ES-I3 (cell line): ENCODE measurements at regions not wholly inside any gene's neighbourhood (a gene's known extent, or its start where the extent isn't known, plus 50 kb on each side); places are given as distances from the start of the nearest gene placed in this dataset.

Experiments
- H3K36me3 ChIP-seq: 2 replicates; pipeline ENCODE4 v1.6.1; 2013; ENCODE audit warnings: mild to moderate bottlenecking, low read length, control low read depth, moderate library complexity; ENCODE audit not compliant: insufficient read depth
- H3K4me1 ChIP-seq: 2 replicates; pipeline ENCODE4 v1.6.1; 2013; ENCODE audit warnings: mild to moderate bottlenecking, control low read depth, low read length; ENCODE audit not compliant: insufficient read depth
- H3K9ac ChIP-seq: 2 replicates; pipeline ENCODE4 v1.6.1; 2013; ENCODE audit warnings: low read depth, mild to moderate bottlenecking, low read length, moderate library complexity
- H3K9me3 ChIP-seq: 2 replicates; pipeline ENCODE4 v1.6.1; 2013; ENCODE audit warnings: mild to moderate bottlenecking, low read length, moderate library complexity; ENCODE audit not compliant: control insufficient read depth, insufficient read depth

GRCh38 chr9:126049088-126049487 lies 277.5 kb upstream of the MVB12B start:
- Histone ChIP-seq H3K4me1 (no peaks in the 10 kb centered on the region), H3K9ac (no peak overlapping the region), H3K36me3 (no peaks in the 10 kb centered on the region), H3K9me3 (no peaks in the 10 kb centered on the region; the same call in 1 of the 2 replicates)

DNA sequence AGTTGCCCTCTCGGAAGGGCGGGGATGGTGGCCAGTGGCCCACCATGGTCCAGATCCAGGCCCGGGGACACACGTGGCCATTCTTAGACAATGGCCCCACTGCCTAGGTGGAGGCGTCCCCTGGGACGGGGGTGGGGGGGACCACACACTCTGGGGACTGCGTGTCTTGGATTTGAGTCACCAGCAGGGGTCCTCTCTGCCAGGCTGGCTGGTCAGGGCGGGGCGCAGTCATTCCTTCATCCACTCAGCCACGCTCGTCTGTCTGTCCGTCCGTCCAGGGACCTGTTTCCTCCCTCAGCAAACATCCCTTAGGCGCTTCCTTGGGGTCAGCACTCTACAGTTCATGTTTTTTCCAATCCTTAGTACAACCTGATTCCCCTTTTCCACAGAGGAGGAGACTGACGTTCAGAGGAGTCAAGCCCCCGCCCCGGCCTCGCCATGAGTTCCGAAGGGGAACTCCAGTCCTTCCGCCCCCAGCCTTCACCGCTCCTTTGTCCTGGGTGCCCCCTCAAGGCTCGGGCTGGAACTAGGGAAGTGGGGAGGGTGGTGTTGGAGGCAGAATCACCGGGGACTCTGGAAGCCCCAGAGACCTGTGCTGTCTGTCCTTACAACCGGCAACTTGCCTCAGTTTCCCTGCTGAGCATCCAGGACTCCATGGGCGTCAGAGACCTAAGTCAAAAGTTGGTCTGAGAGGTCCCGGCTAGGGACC lies 276.6 kb upstream of the MVB12B start:
- Histone ChIP-seq H3K9me3 (no peaks in the 10 kb centered on the region; the same call in 1 of the 2 replicates), H3K36me3 (no peaks in the 10 kb centered on the region), H3K9ac (no peak overlapping the region), H3K4me1 (no peaks in the 10 kb centered on the region)

DNA sequence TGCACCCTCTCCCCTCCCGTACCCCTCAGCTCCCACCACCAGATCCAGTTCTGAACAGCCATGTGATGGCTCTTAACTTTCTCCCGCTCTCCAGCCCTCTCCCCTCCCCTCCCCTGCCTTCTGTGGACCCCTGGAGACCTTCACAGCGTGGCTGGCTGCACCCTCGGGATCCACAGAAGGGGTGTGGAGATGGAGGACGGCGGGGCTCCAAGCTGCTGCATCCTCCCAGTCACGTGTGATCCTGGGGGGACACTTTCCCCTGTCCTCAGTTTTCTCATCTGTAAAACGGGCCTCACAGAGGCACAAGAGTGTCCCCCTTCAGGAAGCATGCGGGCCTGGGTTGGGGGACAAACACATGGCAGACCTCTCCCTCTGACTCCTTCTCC lies 276.0 kb upstream of the MVB12B start:
- no peaks in the 10 kb centered on the region for H3K36me3 ChIP-seq
- no peaks in the 10 kb centered on the region for H3K4me1 ChIP-seq
- no peak overlapping the region for H3K9ac ChIP-seq
- H3K9me3 ChIP-seq = no peaks in the 10 kb centered on the region

DNA sequence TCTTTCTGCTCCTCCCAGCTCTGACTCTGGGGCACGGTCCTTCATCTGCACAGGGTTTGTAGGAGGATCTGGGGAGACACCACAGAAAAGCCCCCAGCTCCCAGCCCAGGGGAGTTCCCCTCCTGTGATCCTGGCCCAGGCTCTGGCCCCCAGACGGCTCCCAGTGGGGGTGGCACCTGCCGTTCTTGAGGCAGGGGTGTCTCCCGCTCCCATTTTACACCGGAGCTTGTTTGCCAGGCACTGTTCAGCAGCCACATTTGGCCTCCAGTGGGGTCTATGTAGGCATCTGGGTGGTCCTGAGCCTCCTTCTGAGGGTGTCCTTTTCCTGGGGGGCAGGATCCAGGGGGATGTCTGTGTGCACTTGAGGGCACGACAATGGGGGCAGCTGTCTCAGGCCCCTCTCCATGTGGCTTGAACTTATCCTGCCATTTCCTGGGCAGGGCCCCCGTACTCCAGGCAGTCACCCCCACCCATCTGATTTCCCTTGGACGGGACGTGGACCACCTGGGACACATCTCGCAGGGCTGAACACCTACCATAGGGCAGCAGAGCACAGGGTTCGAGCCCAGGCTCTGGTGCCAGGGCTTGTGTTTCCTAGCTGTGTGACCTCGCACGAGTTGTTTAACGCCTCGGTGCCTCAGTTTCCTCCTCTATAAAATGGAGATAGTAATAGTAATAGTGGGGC lies 275.0 kb upstream of the MVB12B start:
- Histone ChIP-seq H3K4me1 (no peaks in the 10 kb centered on the region), H3K9me3 (no peaks in the 10 kb centered on the region), H3K9ac (no peak overlapping the region), H3K36me3 (no peaks in the 10 kb centered on the region)

- no peaks in the 10 kb centered on the region for H3K4me1 ChIP-seq
- no peaks in the 10 kb centered on the region for H3K36me3 ChIP-seq
- no peaks in the 10 kb centered on the region for H3K9me3 ChIP-seq
- H3K9ac ChIP-seq = no peak overlapping the region
Observed at GRCh38 chr9:126052791-126053190, 273.8 kb upstream of the MVB12B start.

DNA sequence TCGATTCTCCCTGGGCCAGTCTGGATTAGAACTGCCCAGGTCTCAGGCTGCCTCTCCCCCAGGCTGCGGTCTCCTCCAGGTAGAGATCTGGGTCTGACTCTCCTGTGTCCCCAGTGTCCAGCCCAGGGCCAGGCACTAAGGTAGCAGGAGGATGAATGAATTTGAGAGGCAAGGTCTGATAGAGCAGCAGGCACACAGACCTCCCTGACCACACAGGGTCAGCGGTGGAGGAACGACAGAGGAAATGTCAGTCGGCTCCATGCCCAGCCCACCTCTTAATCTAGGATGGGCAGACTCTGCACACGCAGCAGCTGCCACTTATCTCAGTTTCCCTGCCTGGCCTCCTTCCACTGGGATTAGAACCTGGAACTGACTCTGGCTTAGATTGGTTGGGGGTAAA lies 272.7 kb upstream of the MVB12B start:
- Histone ChIP-seq H3K36me3 (no peaks in the 10 kb centered on the region), H3K9ac (no peak overlapping the region), H3K4me1 (0 out of 2 replicates have a peak, but pooled peaks cover 4% of the 10 kb centered on the region), H3K9me3 (no peaks in the 10 kb centered on the region)

GRCh38 chr9:126055381-126055985 lies 271.1 kb upstream of the MVB12B start:
- H3K36me3 ChIP-seq = no peaks in the 10 kb centered on the region
- H3K4me1 ChIP-seq = 0 out of 2 replicates have a peak, but pooled peaks cover 4% of the 10 kb centered on the region
- H3K9me3 ChIP-seq = no peaks in the 10 kb centered on the region
- H3K9ac ChIP-seq = no peak overlapping the region

- H3K36me3 ChIP-seq = no peaks in the 10 kb centered on the region
- H3K4me1 ChIP-seq = 0 out of 2 replicates have a peak, but pooled peaks cover 4% of the 10 kb centered on the region
- no peak overlapping the region for H3K9ac ChIP-seq
- no peaks in the 10 kb centered on the region for H3K9me3 ChIP-seq
Observed at GRCh38 chr9:126056312-126057021, 270.2 kb upstream of the MVB12B start.

DNA sequence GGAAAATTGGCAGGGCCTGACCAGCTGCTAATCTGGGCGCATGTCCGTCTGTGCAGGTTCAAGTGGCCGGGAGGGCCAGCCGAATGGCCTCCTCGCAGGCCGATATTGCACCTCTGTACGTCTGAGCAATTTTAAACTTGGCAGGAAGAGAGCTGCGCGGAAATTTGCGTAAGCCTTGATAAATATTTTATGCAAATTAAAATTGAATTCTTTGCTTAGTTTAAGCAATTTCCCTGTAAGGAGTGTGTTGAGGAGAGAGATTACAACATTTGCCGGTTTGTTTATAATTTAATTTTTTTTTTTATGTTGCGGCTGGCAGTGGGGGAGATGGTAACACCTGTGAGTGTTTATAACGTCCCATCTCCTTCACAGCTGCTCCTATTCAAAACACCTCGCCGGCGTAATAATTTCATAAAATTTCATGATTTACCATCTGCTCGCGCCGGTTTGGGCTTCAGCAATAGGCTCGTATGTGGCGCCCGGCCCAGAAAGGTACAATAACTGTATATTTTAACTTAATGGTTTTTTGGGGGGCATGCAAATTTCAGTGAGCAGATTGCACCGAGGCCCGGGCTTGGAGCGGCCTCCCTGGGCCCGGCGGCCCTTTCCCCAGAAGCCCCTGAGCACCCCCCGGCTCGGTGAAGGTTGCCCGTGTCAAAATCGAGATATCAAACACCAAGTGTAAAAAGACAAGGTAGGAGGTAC lies 269.4 kb upstream of the MVB12B start:
- Histone ChIP-seq H3K9me3 (no peaks in the 10 kb centered on the region), H3K4me1 (0 out of 2 replicates have a peak, but pooled peaks cover 4% of the 10 kb centered on the region), H3K9ac (no peak overlapping the region), H3K36me3 (no peaks in the 10 kb centered on the region)

DNA sequence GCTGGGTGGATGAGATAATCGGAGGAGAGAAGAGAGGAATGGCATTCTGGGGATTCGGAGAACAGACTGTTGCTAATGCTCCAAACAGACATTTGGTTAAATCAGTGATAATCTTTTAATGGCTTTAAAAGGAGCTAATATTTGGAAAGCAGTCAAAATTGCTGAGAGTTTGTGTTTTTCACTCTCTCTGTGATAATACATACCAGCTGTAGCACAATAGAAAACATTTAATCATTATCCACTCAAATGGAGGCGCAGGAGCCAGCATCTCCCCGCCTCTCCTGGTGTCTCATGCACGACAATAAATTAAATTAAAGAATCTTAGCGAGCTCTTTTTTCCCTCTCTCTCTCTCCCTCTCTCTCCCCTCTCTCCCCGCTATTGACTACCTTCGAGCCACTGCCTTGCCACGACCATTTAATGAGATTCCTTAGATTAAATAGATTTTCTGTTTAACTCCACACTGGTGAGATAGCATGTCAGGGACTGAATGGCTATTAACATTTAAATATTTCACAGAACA lies 268.6 kb upstream of the MVB12B start:
- 0 out of 2 replicates have a peak, but pooled peaks cover 4% of the 10 kb centered on the region for H3K4me1 ChIP-seq
- no peaks in the 10 kb centered on the region for H3K9me3 ChIP-seq
- H3K9ac ChIP-seq = no peak overlapping the region
- no peaks in the 10 kb centered on the region for H3K36me3 ChIP-seq

- no peak overlapping the region for H3K9ac ChIP-seq
- H3K4me1 ChIP-seq = 0 out of 2 replicates have a peak, but pooled peaks cover 4% of the 10 kb centered on the region
- no peaks in the 10 kb centered on the region for H3K36me3 ChIP-seq
- no peaks in the 10 kb centered on the region for H3K9me3 ChIP-seq
Observed at GRCh38 chr9:126058591-126058990, 268.0 kb upstream of the MVB12B start.

DNA sequence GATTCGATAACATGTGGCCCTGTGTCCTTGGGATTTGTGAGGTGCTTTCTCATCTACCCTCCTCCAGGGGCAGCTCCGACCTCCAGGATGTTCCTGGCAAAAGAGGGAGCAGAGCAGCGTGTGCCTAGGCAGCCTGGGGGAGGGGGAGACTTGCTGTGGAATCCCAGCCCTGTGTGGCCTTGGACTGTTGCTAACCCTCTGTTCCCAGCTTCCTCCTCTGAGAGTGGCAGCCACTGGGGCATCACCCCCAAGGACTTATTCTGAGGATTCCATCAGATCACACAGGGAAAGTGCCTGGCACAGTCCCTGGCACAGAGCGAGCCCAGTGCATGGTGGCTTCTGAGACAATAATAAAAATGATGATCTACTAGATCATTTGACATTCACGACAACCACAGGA lies 265.1 kb upstream of the MVB12B start:
- H3K9ac ChIP-seq = no peak overlapping the region
- H3K9me3 ChIP-seq = no peaks in the 10 kb centered on the region
- H3K36me3 ChIP-seq = no peaks in the 10 kb centered on the region
- H3K4me1 ChIP-seq = 0 out of 2 replicates have a peak, but pooled peaks cover 4% of the 10 kb centered on the region

GRCh38 chr9:126062158-126062886 lies 264.3 kb upstream of the MVB12B start:
- H3K9me3 ChIP-seq = no peaks in the 10 kb centered on the region
- no peak overlapping the region for H3K9ac ChIP-seq
- 0 out of 2 replicates have a peak, but pooled peaks cover 4% of the 10 kb centered on the region for H3K4me1 ChIP-seq
- no peaks in the 10 kb centered on the region for H3K36me3 ChIP-seq
